Stromal cell of bone marrow (primary cell): ENCODE measurements at regions not wholly inside any gene's neighbourhood (a gene's known extent, or its start where the extent isn't known, plus 50 kb on each side); places are given as distances from the start of the nearest gene placed in this dataset.

Experiments used
- DNase-seq: peaks from one replicate; pipeline ENCODE4 v3.0.0-alpha.2; 2012; ENCODE audit warnings: low read depth

DNA sequence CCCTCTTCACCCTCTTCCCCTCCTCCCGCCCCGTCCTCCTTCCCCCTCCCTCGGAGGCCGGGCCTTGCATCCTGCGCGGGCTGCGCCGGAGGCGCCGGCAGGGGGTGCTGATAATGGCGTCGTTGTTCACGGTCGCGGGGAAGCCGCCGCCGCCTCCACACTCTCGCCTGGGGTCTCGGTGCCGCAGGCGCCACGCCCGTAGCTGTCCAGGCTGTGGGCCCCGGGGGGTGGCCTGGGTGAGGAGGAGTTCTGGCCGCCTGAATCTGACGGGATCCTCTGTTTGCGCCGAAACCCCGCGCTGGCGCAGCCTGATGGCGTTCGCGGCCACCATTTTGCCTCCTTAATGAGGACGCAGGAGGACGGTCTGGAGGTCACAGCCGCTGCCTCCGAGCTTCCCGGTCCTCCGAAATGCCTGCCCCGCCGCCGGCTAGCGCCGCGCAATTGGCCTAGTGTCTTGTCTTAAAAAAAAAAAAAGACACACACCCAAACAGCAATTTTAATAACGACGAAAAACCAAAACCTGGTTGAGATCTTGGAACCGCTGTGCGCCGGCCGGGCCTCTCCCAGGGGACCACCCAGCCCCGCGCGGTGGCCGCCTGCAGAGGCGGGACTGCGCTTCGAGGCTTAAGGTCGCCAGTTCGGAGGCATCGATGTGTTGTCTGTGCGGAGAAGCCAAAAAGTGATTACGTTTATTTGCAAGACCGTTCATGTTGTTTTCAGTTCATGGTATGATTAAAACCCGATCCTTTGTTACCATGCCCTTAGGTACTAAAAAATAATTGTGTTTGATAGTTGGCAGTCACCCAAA is 106.6 kb upstream of the HNRNPU start:
- DNase-seq, result peak; percentile 93

DNA sequence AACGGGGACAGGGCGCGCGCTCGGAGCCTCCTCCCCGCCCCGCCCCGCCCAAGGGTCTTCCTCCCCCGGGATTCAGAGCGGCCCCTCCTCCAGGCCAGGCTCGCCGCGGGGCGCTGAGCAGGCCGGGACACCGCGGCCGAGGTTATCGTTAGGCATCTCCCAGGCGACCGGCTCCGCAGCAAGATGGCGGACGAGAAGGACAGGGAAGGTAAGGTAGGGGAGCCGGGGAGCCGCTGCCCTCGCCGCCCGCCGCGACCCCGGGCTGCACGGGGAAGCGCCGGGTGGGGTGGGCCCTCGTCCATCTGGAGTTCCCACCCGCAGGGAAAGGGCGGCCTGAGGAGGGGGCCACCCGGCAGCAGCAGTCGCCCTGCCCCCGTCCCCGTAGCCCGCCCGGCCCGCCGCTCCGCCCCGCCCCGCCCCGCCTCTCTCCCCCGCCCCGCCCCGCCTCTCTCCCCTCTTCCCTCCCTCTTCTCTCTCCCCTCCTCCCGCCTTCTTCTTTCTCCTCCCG is 105.9 kb upstream of the HNRNPU start:
- DNase-seq, result peak; percentile 40

DNA sequence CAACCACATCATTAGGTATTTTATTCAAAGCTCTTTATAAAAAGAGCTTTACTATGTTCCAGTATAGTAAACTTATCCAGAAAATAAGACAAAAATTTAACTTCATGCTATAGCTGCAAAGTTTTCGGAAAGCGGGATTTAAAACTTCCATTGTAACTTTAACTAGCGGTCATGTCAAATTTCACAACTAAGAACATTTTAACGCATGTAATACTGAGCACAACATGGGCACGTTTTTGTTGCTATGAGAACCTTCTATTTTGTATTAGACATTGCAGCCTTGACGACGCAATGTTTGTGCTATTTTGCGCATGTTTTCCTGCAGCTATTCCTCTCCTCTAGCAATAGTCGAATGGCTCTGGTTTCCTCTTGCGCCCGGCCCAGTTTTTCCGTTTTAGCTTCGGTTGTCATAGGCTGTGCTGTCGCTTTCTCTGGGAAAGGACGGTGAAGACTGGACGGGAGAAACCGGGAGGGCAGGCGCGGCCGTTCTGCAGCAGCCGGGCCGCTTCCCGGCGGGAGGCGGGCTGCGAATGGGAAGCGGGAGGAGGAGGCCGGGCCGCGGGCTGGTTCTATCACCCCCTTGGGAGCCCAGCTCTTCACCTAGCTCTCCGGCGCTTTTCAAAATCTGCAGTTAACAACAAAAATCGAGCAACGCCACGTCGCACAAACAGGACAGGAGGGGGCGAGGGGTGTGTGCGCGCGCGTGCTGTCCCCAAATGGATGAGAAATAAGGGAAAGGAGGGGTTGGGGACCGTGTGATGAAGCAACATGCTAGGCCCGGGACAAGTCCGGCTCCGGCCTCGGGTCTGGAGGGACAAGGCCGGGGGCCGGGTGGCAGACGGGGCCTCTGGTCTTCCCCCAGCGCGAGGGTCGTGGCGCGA is 105.3 kb upstream of the HNRNPU start:
- peak; percentile 85 for DNase-seq

DNA sequence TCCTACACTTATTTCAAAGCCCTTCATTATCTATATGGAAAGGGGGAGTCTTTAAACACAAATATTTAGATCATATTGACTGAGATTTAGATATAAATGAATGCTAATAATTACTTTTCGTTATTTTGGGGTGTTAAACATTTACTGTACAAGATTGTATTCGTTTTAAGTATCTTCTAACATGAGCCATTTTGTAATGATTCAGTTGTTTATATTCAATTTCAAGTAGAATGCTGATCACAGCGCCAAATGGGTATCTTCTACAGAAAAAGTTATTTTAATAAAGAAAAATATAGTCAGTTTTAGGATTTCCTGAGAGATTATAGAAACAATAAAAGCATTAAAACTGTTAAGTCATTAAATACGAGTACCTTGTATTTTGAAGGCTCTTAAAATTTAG is 104.5 kb upstream of the HNRNPU start:
- no peak for DNase-seq

DNA sequence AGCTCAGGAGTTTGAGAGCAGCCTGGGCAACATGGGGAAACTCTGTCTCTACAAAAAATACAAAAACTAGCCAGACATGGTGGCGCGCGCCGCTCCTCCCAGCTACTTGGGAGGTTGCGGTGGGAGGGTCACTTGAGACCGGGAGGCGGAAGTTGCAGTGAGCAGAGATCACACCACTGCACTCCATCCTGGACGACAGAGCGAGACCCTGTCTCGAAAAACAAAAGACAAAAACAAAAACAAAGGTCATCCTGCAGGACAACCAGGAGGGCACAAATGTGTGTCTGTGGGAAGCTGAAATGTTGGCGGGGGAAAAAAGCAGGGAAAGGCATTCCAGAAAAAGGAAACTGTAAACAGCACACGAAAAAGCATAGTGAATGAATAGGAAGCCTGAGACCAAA is 104.1 kb upstream of the HNRNPU start:
- no peak for DNase-seq

DNA sequence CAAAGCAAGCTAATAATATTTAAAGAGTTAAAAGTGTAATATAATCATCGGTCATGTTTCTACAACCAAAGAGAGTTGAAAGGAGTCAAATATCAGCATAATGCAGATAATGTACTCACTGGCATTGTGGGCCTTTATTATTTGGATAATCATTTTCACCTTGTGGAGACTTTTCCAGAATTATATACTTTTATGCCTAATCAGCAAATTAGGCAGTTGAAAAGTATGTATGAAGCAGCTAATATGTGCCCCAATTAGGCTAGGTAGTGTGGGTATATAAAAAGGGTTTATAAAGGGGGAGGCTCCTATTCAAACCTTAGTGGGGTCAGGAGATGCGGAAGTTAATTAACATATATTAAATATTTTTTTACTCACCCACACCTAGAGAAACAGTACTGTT is 102.8 kb upstream of the HNRNPU start:
- DNase-seq, result no peak

DNA sequence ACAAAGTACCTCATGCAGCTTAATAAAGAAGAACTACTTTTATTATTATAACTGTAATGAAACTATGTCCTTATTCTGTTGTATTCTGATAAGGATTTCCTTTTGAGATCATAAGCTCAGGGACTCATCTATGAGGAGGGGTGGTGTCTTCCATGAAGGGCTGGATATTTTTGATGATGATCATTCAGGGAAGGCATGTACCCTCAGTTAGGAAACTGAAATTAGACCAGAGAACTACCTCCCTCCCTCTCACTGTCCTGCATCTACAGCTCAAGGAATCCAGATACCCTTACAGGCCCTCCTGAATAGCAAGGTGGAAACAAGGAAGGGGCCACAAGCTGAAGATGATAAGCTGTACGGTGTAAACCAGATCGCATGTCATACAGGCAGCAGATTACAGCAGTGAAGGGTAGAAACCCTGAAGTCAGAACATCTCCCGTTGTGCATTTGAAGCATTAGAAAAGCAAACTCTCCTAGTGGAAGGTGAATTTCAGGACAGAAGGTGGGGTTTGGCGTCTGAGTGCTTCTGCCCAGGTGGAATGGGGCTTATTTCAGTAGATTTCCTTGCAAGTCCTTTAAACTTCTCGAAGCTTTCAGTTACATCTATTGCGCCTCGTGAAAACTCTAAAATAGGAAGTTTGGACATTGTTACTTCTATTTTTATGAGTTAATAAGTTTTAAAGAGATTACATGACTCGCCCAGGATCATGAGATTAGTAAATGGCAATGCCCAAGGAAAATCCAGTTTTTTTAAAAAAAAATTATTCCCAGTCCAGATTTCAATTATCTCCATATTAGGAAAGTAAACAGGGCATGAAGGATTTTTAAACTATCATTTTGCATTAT is 101.1 kb upstream of the HNRNPU start:
- DNase-seq, result no peak

DNA sequence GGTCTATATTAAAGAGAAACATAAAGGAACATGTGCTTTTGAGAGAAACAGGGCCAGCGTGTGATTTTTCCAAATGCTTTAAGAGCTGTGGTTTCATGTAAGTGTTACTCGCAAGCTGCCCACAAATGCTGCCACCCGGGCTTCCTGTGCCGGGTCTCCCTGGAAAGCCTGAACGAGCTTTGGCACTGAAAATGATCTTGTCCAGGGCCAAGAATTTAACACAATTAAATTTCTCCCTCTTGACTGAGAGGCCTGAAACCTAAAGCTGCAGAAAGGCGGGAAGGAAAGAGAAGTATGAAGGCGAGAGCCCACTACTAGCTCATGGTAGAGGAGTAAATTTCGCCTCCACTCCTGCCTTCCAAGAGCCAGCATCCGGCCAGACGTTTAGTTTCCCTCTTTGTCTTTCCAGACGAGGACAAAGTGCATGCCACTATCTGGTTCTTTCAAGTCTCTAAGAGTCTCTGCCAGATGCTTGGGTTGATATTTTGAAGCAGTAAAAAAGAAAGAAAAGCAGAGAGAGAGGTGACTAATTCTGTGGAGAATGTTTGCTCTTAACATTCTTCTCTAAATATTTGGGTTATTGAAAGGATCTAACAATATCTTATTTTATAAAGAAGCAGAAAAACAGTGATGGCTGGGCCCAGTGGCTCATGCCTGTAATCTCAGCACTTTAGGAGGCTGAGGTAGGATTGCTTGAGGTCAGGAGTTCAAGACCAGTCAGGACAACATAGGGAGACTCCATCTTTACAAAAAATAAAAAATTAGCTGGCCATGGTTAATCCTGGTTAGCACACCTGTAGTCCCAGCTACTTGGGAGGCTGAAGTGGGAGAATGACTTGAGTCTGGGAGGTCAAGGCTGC is 100.0 kb upstream of the HNRNPU start:
- DNase-seq, result peak; percentile 68

DNA sequence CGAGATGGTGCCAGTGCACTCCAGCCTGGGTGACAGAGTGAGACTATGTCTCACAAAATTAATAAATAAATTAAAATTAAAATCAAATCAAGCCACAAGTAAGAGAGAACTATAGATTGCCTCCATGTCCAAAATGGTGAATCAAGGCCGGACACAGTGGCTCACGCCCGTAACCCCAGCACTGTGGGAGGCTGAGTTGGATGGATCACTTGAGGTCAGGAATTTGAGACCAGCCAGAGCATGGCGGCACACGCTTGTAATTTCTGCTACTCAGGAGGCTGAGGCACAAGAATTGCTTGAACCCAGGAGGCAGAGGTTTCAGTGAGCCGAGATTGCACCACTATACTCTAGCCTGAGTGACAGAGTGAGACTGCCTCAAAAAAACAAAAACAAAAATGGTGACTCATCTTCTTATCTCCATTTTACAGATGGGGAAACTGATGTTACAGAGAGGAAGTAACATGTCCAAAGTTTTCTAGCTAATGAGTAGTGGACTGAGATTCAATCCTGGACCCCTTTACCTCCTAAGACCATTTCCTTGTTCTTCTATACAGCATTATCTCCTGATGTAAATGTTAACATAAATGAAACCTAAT is 99.0 kb upstream of the HNRNPU start:
- DNase-seq, result no peak

DNA sequence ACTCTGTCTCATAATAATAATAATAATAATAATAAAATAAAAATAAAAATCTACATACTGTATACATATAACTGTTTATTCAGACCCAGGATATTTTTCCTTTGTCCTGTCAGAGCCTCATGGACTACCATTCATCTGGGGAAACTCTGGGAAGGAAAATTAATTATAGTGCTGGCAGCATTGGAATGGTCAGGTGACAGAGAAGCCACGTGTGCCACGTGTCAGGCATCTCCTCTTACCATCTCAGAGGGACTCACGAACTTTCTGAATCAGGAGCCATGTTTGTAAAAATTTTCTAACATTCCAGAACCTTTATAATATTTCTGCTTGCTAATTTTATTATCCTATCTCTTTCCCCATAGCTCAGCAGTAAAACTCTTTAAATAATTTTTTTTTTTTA is 97.8 kb upstream of the HNRNPU start:
- DNase-seq, result peak; percentile 26

DNA sequence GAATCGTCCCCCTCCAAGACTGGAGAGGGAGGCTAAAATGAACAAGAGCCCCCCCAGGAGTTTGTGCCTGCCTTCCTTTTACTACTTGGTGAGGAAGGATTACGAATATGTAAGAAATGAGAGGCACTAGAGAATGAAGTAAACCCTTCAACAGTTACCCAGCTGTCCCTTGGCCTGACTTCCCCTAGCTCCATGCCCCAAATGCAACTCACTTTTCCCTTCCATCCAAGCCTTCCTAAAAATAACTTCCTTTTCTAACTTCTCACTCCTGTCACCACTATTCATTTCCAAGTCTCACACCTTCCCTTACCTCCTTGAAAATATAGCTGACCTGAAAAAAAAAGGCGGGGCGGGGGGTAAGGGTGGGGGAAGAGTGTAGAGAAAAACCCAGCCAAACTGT is 96.6 kb upstream of the HNRNPU start:
- DNase-seq, result no peak

DNA sequence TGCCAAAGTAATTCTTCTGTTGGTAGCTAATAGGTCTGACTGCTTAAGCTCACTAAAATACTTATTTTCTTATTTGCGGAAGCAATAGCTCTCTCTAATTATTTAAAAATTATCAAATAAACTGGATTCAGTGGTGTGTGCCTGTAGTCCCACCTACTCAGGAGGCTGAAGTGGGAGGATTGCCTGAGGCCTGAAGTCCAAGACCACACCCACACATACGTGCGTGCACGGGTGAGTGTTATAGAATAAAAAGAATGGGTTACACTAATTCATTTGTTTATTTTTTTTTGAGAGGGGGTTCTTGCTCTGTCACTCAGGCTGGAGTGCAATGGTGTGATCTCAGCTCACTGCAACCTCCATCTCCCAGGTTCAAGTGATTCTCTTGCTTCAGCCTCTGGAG is 94.2 kb upstream of the HNRNPU start:
- no peak for DNase-seq

DNA sequence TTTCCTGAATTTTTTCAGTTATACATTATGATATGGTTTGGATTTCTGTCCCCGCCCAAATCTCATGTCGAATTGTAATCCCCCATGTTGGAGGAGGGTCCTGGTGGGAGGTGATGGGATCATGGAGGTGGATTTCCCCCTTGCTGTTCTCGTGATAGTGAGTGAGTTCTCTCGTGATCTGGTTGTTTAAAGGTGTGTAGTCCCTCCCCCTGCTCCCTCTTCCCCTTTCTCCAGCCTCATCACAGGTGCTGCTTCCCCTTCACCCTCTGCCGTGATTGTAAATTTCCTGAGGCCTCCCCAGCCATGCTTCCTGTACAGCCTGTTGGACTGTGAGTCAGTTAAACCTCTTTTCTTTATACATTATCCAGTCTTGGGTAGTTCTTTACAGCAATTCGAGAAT is 93.2 kb upstream of the HNRNPU start:
- no peak for DNase-seq

DNA sequence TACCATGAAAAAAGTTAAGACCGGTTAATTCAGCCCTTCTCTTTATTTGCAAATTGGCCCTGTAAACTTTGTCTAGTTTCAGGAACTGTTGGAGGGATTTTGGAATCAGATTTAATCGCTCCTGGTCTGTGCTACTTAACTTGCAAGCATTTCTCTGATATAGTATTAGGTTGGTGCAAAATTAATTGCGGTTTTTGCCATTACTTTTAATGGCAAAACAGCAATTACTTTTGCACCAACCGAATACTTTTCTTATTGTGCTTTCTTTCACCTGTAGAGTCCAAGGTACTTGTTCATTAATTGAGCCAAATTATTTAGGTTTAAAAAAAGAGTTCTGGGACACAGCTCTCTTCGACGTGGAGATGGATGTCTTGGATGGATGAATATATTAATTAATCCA is 92.8 kb upstream of the HNRNPU start:
- no peak for DNase-seq

DNA sequence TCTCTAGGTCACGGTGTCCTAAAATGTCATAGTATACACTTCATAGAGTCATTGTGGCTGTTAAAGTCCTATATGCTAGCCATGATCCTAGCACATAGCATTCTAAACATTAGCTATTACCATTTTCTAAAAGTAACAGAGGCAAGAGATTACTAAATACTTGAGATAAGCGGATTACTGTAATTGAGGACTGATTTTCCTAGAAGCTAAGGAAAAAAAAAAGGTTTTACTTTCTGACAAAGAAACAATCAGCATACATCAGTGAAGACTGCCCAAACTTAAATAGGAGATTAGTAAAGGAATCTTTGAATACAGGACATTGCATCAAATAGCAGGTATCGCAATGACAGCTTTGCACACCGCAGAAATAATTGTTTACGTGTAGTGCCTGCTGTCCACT is 91.3 kb upstream of the HNRNPU start:
- no peak for DNase-seq

DNA sequence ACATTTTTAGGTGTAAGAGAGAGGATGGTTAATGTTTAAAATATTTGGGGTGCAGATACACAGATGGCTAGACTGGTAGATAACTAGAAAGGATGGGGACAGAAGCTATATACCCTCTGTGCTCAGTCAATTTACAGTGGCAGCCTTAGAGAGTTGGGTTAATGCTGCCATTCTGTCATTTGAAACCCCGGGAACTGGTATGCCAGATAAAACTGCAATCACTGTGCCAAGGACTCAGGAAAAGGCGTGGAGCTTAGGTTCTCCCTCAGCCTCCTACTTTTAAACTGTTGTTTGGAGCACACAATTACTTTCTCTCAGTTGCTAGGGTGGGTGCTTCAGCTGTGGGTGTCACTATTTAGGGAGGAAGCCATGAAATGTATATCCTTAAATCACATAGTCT is 90.0 kb upstream of the HNRNPU start:
- DNase-seq, result no peak

DNA sequence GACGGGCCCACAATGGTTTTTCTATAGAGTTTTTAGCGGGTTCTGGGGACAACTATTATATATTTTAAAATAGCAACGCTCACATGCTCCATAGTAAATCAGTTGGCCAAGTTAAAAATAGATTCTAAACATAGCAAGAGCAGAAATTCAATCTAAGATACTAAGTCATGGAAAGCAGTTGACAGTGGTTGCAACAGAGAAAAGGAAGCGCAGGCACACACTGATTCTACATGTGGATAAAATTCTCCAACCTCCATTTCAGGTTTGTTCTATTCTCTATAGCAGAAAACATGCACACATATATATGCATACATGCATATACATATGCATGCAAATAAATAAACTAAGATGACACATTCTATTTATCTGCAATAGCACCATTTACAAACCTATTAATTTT is 89.6 kb upstream of the HNRNPU start:
- DNase-seq, result no peak

DNA sequence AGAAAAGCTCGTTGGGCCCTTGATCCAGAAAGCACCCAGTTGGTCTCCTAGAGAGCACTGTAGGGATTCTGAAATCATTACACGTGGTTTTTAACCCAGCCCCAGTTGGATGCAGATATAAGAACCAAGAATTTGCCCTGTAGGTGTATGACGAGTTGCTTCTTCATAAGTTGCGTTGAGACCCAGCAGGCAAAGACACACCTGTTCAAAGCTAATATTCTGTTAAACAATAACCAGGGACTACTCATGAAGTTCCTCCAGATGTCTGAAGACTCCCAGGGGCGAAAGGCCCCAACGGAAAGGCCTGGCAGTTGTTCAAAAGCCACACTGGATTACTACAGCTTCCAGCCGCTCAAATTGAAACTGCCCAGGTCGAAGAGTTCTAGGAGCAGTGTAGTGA is 88.6 kb upstream of the HNRNPU start:
- DNase-seq, result no peak

DNA sequence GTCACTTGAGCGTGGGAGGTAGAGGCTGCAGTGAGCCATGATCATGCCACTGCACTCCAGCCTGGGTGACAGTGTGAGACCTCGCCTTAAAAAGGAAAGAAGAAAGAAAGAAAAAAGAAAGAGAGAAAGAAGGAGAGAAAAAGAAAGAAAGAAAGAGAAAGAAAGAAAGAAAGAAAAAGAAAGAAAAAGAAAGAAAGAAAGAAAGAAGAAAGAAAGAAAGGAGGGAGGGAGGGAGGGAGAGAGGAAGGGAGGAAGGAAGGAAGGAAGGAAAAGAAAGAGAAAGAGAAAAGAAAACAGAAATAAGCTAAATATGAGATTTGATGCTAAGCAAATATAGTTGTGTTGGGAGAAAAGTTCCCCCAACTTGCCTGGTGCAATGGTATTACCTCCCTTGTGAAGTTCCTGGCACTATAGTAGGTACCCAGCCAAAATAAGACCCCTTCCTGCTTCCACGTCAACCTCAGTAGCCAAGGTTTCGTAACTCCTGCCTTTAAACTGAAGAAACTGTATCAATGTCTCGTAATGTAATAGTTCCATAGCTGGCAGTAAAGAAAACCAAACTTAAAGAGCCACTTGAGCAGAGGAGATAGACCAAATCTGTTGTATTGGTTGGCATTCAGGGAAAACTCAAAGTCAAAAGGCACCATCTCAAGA is 88.1 kb upstream of the HNRNPU start:
- no peak for DNase-seq

DNA sequence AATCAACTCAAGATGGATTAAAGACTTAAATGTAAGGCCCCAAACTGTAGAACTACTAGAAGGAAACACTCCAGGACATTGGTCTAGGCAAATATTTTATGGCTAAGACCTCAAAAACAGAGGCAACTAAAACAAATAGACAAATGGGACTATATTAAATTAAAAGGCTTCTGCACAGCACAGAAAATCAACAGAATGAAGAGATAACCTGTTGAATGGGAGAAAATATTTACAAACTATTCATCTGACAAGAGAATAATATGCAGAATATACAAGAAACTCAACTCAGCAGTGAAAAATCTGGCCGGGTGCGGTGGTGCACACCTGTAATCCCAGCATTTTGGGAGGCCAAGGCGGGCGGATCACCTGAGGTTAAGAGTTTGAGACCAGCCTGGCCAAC is 84.1 kb upstream of the HNRNPU start:
- no peak for DNase-seq
